ENCODE measurements at regions not wholly inside any gene's neighbourhood (a gene's known extent, or its start where the extent isn't known, plus 50 kb on each side); places are given as distances from the start of the nearest gene placed in this dataset.
"Not testable (repeated sequence)": the region's sequence is repeated elsewhere in the genome, so short reads cannot be mapped to it uniquely, and the experiment has no call there.

GRCh38 chr3:98712726-98713125 is 50.4 kb upstream of the ST3GAL6 start:
- TF ChIP-seq, protein P1, sequence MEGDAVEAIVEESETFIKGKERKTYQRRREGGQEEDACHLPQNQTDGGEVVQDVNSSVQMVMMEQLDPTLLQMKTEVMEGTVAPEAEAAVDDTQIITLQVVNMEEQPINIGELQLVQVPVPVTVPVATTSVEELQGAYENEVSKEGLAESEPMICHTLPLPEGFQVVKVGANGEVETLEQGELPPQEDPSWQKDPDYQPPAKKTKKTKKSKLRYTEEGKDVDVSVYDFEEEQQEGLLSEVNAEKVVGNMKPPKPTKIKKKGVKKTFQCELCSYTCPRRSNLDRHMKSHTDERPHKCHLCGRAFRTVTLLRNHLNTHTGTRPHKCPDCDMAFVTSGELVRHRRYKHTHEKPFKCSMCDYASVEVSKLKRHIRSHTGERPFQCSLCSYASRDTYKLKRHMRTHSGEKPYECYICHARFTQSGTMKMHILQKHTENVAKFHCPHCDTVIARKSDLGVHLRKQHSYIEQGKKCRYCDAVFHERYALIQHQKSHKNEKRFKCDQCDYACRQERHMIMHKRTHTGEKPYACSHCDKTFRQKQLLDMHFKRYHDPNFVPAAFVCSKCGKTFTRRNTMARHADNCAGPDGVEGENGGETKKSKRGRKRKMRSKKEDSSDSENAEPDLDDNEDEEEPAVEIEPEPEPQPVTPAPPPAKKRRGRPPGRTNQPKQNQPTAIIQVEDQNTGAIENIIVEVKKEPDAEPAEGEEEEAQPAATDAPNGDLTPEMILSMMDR (IDR thresholded peaks at IDR 0.05; ENCODE audit: low read length) = no peak
- no peak for TF ChIP-seq EZH2phosphoT487 (IDR thresholded peaks at IDR 0.05; ENCODE audit: low read length)
- no peak for TF ChIP-seq EZH2 (optimal IDR thresholded peaks at IDR 0.05; ENCODE audit: low read depth, low read length)
- Histone ChIP-seq H4K20me1 (ENCODE audit: insufficient read depth, low read length) (no peaks in the 10 kb centered on the region), H3K27ac (ENCODE audit: low read length) (no peak overlapping the region)

DNA sequence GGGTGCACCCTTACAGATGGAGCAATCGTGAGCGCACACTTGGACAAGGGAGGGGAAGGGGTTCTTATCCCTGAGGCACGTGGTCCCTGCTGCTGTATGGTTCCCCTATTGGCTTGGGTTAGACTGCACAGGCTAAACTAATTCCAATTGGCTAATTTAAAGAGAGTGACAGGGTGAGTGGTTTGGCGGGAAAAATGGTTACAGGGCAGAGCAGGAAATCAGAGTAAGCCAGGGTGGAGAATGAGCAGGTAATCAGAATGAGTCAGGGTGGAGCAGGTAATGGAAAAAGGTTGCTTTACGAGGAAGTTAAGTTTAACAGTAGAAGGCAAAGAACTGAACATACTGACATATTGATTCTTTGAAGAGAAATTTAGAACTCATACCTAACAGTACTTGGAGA is 49.8 kb upstream of the ST3GAL6 start:
- not testable (repeated sequence) for H3K4me3 ChIP-seq (ENCODE audit: low read length); H3K4me2 ChIP-seq (ENCODE audit: low read depth, low read length); H3K9ac ChIP-seq (ENCODE audit: low read length); H3F3A ChIP-seq (ENCODE audit: insufficient read depth, low read length); H3K36me3 ChIP-seq (replicated peaks; ENCODE audit: insufficient read depth, low read length); H3K27me3 ChIP-seq (replicated peaks; ENCODE audit: insufficient read depth, low read length); H3K9me3 ChIP-seq (replicated peaks; ENCODE audit: insufficient read depth, low read length); DNase-seq; H3K9me2 ChIP-seq (replicated peaks; ENCODE audit: insufficient read depth, low read length); H3K79me2 ChIP-seq (ENCODE audit: low read length); H2AFZ ChIP-seq (ENCODE audit: low read length); H4K20me1 ChIP-seq (ENCODE audit: insufficient read depth, low read length); H3K27ac ChIP-seq (ENCODE audit: low read length)
- peaks cover 14% of the 10 kb centered on the region for H3K4me1 ChIP-seq (ENCODE audit: low read length)

More at GRCh38 chr3:98712726-98713125, 50.4 kb upstream of the ST3GAL6 start:
- Histone ChIP-seq H3K9me3 (replicated peaks; ENCODE audit: insufficient read depth, low read length) (no peaks in the 10 kb centered on the region), H3K36me3 (replicated peaks; ENCODE audit: insufficient read depth, low read length) (no peaks in the 10 kb centered on the region), H2AFZ (ENCODE audit: low read length) (no peak overlapping the region), H3K4me2 (ENCODE audit: low read depth, low read length) (no peak overlapping the region), H3K9me2 (replicated peaks; ENCODE audit: insufficient read depth, low read length) (no peaks in the 10 kb centered on the region), H3K4me1 (ENCODE audit: low read length) (peaks cover 12% of the 10 kb centered on the region), H3K4me3 (ENCODE audit: low read length) (no peak overlapping the region), H3K9ac (ENCODE audit: low read length) (no peak overlapping the region), H3K79me2 (ENCODE audit: low read length) (no peaks in the 10 kb centered on the region), H3F3A (ENCODE audit: insufficient read depth, low read length) (no peaks in the 10 kb centered on the region), H3K27me3 (replicated peaks; ENCODE audit: insufficient read depth, low read length) (no peaks in the 10 kb centered on the region)
- no peak for DNase-seq
